Trophoblast cell (in vitro differentiated cells and primary cell): ENCODE measurements at regions not wholly inside any gene's neighbourhood (a gene's known extent, or its start where the extent isn't known, plus 50 kb on each side); places are given as distances from the start of the nearest gene placed in this dataset.
A peak's percentile ranks its signal among the peaks of the same experiment; 100 is the strongest.
"Not testable (repeated sequence)": the region's sequence is repeated elsewhere in the genome, so short reads cannot be mapped to it uniquely, and the experiment has no call there.

Experiments used
- DNase-seq, 2 donors: peaks; one replicate each; pipeline ENCODE4 v3.0.0-alpha.2; 2016
- H2AFZ ChIP-seq: 2 replicates; pipeline ENCODE4 v1.6.1; 2013; ENCODE audit warnings: low read length, moderate library complexity, mild to moderate bottlenecking; ENCODE audit not compliant: insufficient read depth, poor library complexity
- H2AK5ac ChIP-seq: 2 replicates; pipeline ENCODE4 v1.6.1; 2013; ENCODE audit warnings: mild to moderate bottlenecking, low read length
- H2BK120ac ChIP-seq: 2 replicates; pipeline ENCODE4 v1.6.1; 2013; ENCODE audit warnings: low read length, mild to moderate bottlenecking, moderate library complexity; ENCODE audit not compliant: insufficient read depth, poor library complexity
- H2BK12ac ChIP-seq: 2 replicates; pipeline ENCODE4 v1.6.1; 2013; ENCODE audit warnings: mild to moderate bottlenecking, low read length, moderate library complexity
- H2BK5ac ChIP-seq: 2 replicates; pipeline ENCODE4 v1.6.1; 2013; ENCODE audit warnings: low read length, low read depth, moderate library complexity, mild to moderate bottlenecking; ENCODE audit not compliant: poor library complexity
- H3K14ac ChIP-seq: 2 replicates; pipeline ENCODE4 v1.6.1; 2013; ENCODE audit warnings: mild to moderate bottlenecking, low read length
- H3K18ac ChIP-seq: 2 replicates; pipeline ENCODE4 v1.6.1; 2013; ENCODE audit warnings: mild to moderate bottlenecking, low read length
- H3K23ac ChIP-seq: 2 replicates; pipeline ENCODE4 v1.6.1; 2013; ENCODE audit warnings: low read length
- H3K27ac ChIP-seq: 2 replicates; pipeline ENCODE4 v1.5.1; 2013; ENCODE audit warnings: low read depth, mild to moderate bottlenecking, inconsistent platforms, low read length, moderate library complexity
- H3K27me3 ChIP-seq: 2 replicates; pipeline ENCODE4 v1.6.1; 2013; ENCODE audit warnings: inconsistent platforms, mild to moderate bottlenecking, low read length, moderate library complexity; ENCODE audit not compliant: insufficient read depth
- H3K36me3 ChIP-seq, 2 experiments: 1 replicate in 1 of 2; 2 replicates in 1 of 2; pipeline ENCODE4 v1.6.1; 2013; ENCODE audit warnings: low read length in 2 of 2, mild to moderate bottlenecking in 2 of 2, moderate library complexity in 1 of 2; ENCODE audit not compliant: insufficient read depth in 2 of 2, control insufficient read depth in 1 of 2
- H3K4ac ChIP-seq: 2 replicates; pipeline ENCODE4 v1.6.1; 2013; ENCODE audit warnings: low read depth, mild to moderate bottlenecking, low read length, moderate library complexity
- H3K4me1 ChIP-seq, 2 experiments: 1 replicate in 1 of 2; 2 replicates in 1 of 2; pipeline ENCODE4 v1.6.1; 2013; ENCODE audit warnings: low read length in 2 of 2, mild to moderate bottlenecking in 2 of 2, moderate library complexity in 1 of 2; ENCODE audit not compliant: insufficient read depth in 2 of 2, control insufficient read depth in 1 of 2
- H3K4me2 ChIP-seq: 2 replicates; pipeline ENCODE4 v1.6.1; 2013; ENCODE audit warnings: inconsistent platforms, mild to moderate bottlenecking, low read length, moderate library complexity
- H3K4me3 ChIP-seq: 2 replicates; pipeline ENCODE4 v1.5.1; 2013; ENCODE audit warnings: mild to moderate bottlenecking, low read depth, low read length, inconsistent platforms
- H3K79me1 ChIP-seq: one replicate; pipeline ENCODE4 v1.6.1; 2013; ENCODE audit warnings: low read length
- H3K79me2 ChIP-seq: 2 replicates; pipeline ENCODE4 v1.6.1; 2013; ENCODE audit warnings: low read length, mild to moderate bottlenecking; ENCODE audit not compliant: control insufficient read depth, insufficient read depth, poor library complexity
- H3K9ac ChIP-seq: 2 replicates; pipeline ENCODE4 v1.6.1; 2013; ENCODE audit warnings: mild to moderate bottlenecking, low read length
- H3K9me3 ChIP-seq: 2 replicates; pipeline ENCODE4 v1.6.1; 2013; ENCODE audit warnings: low read depth, mild to moderate bottlenecking, control low read depth, inconsistent platforms, low read length; ENCODE audit not compliant: insufficient read depth
- H4K12ac ChIP-seq: 2 replicates; pipeline ENCODE4 v1.6.1; 2013; ENCODE audit warnings: low read depth, mild to moderate bottlenecking, low read length, moderate library complexity
- H4K8ac ChIP-seq: 2 replicates; pipeline ENCODE4 v1.6.1; 2013; ENCODE audit warnings: low read depth, mild to moderate bottlenecking, low read length, moderate library complexity
- H4K91ac ChIP-seq: one replicate; pipeline ENCODE4 v1.6.1; 2013; ENCODE audit warnings: low read depth, mild to moderate bottlenecking, low read length, moderate library complexity
- WGBS: extraction: QIAGEN DNeasy Blood & Tissue Kit; methylation state at CpG from one replicate; pipeline ENCODE4 v1.1.7; 2013; ENCODE audit warnings: missing lambda C conversion rate; ENCODE audit not compliant: insufficient read length, insufficient coverage; ENCODE audit errors: extremely low coverage; 5-methylcytosine and 5-hydroxymethylcytosine counted together

DNA sequence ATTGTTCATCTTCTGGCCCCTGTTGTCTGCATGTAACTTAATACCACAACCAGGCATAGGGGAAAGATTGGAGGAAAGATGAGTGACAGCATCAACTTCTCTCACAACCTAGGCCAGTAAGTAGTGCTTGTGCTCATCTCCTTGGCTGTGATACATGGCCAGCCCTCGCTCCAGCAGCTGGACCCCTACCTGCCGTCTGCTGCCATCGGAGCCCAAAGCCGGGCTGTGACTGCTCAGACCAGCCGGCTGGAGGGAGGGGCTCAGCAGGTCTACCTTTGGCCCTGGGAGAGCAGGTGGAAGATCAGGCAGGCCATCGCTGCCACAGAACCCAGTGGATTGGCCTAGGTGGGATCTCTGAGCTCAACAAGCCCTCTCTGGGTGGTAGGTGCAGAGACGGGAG lies 268.8 kb downstream of the OR4F29 start:
- H2BK12ac ChIP-seq, H2BK120ac ChIP-seq, H2AFZ ChIP-seq, H3K36me3 ChIP-seq, H3K4me3 ChIP-seq, H2BK5ac ChIP-seq, H3K4ac ChIP-seq, H3K4me2 ChIP-seq, H3K9me3 ChIP-seq, H2AK5ac ChIP-seq, H3K18ac ChIP-seq, H3K79me1 ChIP-seq, H3K27ac ChIP-seq, H3K79me2 ChIP-seq, DNase-seq, H3K9ac ChIP-seq, H4K12ac ChIP-seq, H4K8ac ChIP-seq, H3K27me3 ChIP-seq, H3K4me1 ChIP-seq, H4K91ac ChIP-seq, H3K14ac ChIP-seq, H3K23ac ChIP-seq: not testable (repeated sequence)
- no CpG with 5 or more reads among the region's 7 CpGs for WGBS

DNA sequence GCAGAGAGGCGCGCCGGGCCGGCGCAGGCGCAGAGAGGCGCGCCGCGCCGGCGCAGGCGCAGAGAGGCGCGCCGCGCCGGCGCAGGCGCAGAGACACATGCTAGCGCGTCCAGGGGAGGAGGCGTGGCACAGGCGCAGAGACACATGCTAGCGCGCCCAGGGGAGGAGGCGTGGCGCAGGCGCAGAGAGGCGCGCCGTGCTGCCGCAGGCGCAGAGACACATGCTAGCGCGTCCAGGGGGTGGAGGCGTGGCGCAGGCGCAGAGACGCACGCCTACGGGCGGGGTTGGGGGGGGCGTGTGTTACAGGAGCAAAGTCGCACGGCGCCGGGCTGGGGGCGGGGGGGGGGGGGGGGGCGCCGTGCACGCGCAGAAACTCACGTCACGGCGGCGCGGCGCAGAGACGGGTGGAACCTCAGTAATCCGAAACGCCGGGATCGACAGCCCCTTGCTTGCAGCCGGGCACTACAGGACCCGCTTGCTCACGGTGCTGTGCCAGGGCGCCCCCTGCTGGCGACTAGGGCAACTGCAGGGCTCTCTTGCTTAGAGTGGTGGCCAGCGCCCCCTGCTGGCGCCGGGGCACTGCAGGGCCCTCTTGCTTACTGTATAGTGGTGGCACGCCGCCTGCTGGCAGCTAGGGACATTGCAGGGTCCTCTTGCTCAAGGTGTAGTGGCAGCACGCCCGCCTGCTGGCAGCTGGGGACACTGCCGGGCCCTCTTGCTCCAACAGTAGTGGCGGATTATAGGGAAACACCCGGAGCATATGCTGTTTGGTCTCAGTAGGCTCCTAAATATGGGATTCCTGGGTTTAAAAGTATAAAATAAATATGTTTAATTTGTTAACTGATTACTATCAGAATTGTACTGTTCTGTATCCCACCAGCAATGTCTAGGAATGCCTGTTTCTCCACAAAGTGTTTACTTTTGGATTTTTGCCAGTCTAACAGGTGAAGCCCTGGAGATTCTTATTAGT lies 269.9 kb downstream of the OR4F29 start:
- WGBS: no CpG with 5 or more reads among the region's 79 CpGs
- H2BK12ac ChIP-seq, H3K4me2 ChIP-seq, H3K27me3 ChIP-seq, H3K18ac ChIP-seq, H2AK5ac ChIP-seq, H3K9me3 ChIP-seq, H2BK120ac ChIP-seq, H4K12ac ChIP-seq, H4K91ac ChIP-seq, H3K4me1 ChIP-seq, H4K8ac ChIP-seq, H3K79me1 ChIP-seq, H3K14ac ChIP-seq, H2BK5ac ChIP-seq, H3K9ac ChIP-seq, H3K4ac ChIP-seq, H2AFZ ChIP-seq, H3K27ac ChIP-seq, H3K23ac ChIP-seq, H3K36me3 ChIP-seq, H3K79me2 ChIP-seq: not testable (repeated sequence)
- peak overlapping the region; percentile 61 for H3K4me3 ChIP-seq
- peak; percentile 100 for DNase-seq

DNA sequence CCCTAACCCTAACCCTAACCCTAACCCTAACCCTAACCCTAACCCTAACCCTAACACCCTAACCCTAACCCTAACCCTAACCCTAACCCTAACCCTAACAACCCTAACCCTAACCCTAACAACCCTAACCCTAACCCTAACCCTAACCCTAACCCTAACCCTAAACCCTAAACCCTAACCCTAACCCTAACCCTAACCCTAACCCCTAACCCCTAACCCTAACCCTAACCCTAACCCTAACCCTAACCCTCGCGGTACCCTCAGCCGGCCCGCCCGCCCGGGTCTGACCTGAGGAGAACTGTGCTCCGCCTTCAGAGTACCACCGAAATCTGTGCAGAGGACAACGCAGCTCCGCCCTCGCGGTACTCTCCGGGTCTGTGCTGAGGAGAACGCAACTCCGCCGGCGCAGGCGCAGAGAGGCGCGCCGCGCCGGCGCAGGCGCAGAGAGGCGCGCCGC lies 270.7 kb downstream of the OR4F29 start:
- H3K27me3 ChIP-seq, H4K8ac ChIP-seq, H3K23ac ChIP-seq, H3K4me3 ChIP-seq, H3K14ac ChIP-seq, H2BK120ac ChIP-seq, H3K9ac ChIP-seq, H4K91ac ChIP-seq, H3K4me2 ChIP-seq, H2AFZ ChIP-seq, H3K4me1 ChIP-seq, H2AK5ac ChIP-seq, H3K4ac ChIP-seq, H4K12ac ChIP-seq, H3K27ac ChIP-seq, H3K18ac ChIP-seq, H3K79me2 ChIP-seq, H2BK5ac ChIP-seq, H3K36me3 ChIP-seq, H3K9me3 ChIP-seq, H2BK12ac ChIP-seq, H3K79me1 ChIP-seq: not testable (repeated sequence)
- DNase-seq: peak in 1 of 2 donors; percentile 0
- WGBS: no CpG with 5 or more reads among the region's 28 CpGs

DNA sequence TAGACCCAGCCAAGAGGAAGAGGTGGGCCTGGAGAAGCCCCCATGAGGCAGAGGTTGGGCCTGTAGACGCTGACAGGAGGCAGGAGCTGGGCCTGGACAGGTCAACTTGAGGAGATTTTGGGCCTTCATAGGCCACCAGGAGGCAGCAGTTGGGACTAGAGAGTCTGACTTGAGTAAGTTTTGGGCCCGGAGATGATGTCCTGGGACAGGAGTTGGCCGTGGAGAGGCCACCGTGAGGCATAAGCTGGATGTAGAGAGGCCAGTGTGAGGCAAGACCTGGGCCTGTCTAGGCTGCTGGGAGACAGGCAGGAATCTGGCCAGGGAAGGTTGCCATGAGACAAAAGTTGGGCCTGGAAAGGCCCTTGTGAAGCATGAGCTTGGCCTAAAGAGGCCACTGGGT lies 312.6 kb downstream of the OR4F29 start:
- not testable (repeated sequence) for DNase-seq, H2AFZ ChIP-seq
- no CpG with 5 or more reads among the region's 4 CpGs for WGBS

More for the DNA sequence above, 312.6 kb downstream of the OR4F29 start:
- H3K36me3 ChIP-seq, H3K79me1 ChIP-seq, H4K8ac ChIP-seq, H3K27ac ChIP-seq, H3K9me3 ChIP-seq, H2BK5ac ChIP-seq, H3K23ac ChIP-seq, H2BK120ac ChIP-seq, H4K12ac ChIP-seq, H3K18ac ChIP-seq, H2AK5ac ChIP-seq, H3K79me2 ChIP-seq, H3K4me3 ChIP-seq, H3K4me2 ChIP-seq, H3K9ac ChIP-seq, H2BK12ac ChIP-seq, H3K4ac ChIP-seq, H3K14ac ChIP-seq, H3K27me3 ChIP-seq, H4K91ac ChIP-seq, H3K4me1 ChIP-seq: not testable (repeated sequence)
